HFFc6 (cell line): ENCODE measurements at regions not wholly inside any gene's neighbourhood (a gene's known extent, or its start where the extent isn't known, plus 50 kb on each side); places are given as distances from the start of the nearest gene placed in this dataset.
"Not testable (repeated sequence)": the region's sequence is repeated elsewhere in the genome, so short reads cannot be mapped to it uniquely, and the experiment has no call there.

Experiments used
- DNase-seq: peaks from one replicate; pipeline ENCODE4 v3.0.0-alpha.2; 2018
- H3K27ac Mint-ChIP-seq: 2 replicates; pipeline ENCODE4 v1.8.0; 2020; ENCODE audit warnings: mild to moderate bottlenecking, mixed read lengths
- H3K27me3 Mint-ChIP-seq: 2 replicates; pipeline ENCODE4 v1.8.0; 2021; ENCODE audit warnings: mild to moderate bottlenecking, moderate library complexity, mixed read lengths; ENCODE audit not compliant: insufficient read depth
- H3K36me3 Mint-ChIP-seq: 2 replicates; pipeline ENCODE4 v1.8.0; 2021; ENCODE audit warnings: low read depth, mixed read lengths
- H3K4me1 Mint-ChIP-seq: 2 replicates; pipeline ENCODE4 v1.8.0; 2020; ENCODE audit warnings: low read depth, mixed read lengths
- H3K4me3 Mint-ChIP-seq: 2 replicates; pipeline ENCODE4 v1.8.0; 2020; ENCODE audit warnings: mild to moderate bottlenecking, moderate library complexity, mixed read lengths
- H3K9me3 Mint-ChIP-seq: 2 replicates; pipeline ENCODE4 v1.8.0; 2020; ENCODE audit warnings: mild to moderate bottlenecking, mixed read lengths
- CTCF ChIP-seq: fragments of 200-600 bp; sonication (generic); IDR thresholded peaks from 2 replicates; pipeline ENCODE4 v1.5.0; 2021; ENCODE audit warnings: antibody characterized with exemption, mild to moderate bottlenecking

- DNase-seq: no peak
- Mint-ChIP-seq H3K9me3 (no peaks in the 10 kb centered on the region; the same call in 1 of the 2 replicates), H3K27ac (no peak overlapping the region), H3K27me3 (no peaks in the 10 kb centered on the region), H3K4me3 (no peak overlapping the region), H3K4me1 (peaks cover 12% of the 10 kb centered on the region), H3K36me3 (no peaks in the 10 kb centered on the region; the same call in 1 of the 2 replicates)
- TF ChIP-seq CTCF: no peak
Measured at GRCh38 chrX:40853816-40854123, 118.4 kb upstream of the MED14 start.

- no peaks in the 10 kb centered on the region for H3K27me3 Mint-ChIP-seq
- DNase-seq: no peak
- no peaks in the 10 kb centered on the region; the same call in 1 of the 2 replicates for H3K36me3 Mint-ChIP-seq
- no peak for TF ChIP-seq CTCF
- no peaks in the 10 kb centered on the region; the same call in 1 of the 2 replicates for H3K9me3 Mint-ChIP-seq
- H3K4me1 Mint-ChIP-seq: peaks cover 10% of the 10 kb centered on the region
- no peak overlapping the region for H3K27ac Mint-ChIP-seq
- no peak overlapping the region for H3K4me3 Mint-ChIP-seq
Measured at GRCh38 chrX:40854242-40854641, 118.9 kb upstream of the MED14 start.

- H3K9me3 Mint-ChIP-seq: no peaks in the 10 kb centered on the region; the same call in 1 of the 2 replicates
- no peak overlapping the region for H3K27ac Mint-ChIP-seq
- H3K4me3 Mint-ChIP-seq: no peak overlapping the region
- H3K36me3 Mint-ChIP-seq: no peaks in the 10 kb centered on the region
- H3K27me3 Mint-ChIP-seq: no peaks in the 10 kb centered on the region; the same call in 1 of the 2 replicates
- peak; percentile 18 for DNase-seq
- H3K4me1 Mint-ChIP-seq: no peaks in the 10 kb centered on the region
- no peak for TF ChIP-seq CTCF
Measured at GRCh38 chrX:40855411-40855810, 120.1 kb upstream of the MED14 start.

GRCh38 chrX:40855932-40856515, 120.7 kb upstream of the MED14 start:
- TF ChIP-seq CTCF: no peak
- H3K36me3 Mint-ChIP-seq: no peaks in the 10 kb centered on the region
- H3K4me3 Mint-ChIP-seq: no peak overlapping the region
- no peaks in the 10 kb centered on the region; the same call in 1 of the 2 replicates for H3K27me3 Mint-ChIP-seq
- no peaks in the 10 kb centered on the region for H3K4me1 Mint-ChIP-seq
- no peak for DNase-seq
- no peaks in the 10 kb centered on the region; the same call in 1 of the 2 replicates for H3K9me3 Mint-ChIP-seq
- H3K27ac Mint-ChIP-seq: no peak overlapping the region

GRCh38 chrX:40861952-40862554, 126.7 kb upstream of the MED14 start:
- DNase-seq, H3K4me3 Mint-ChIP-seq, H3K9me3 Mint-ChIP-seq, H3K27me3 Mint-ChIP-seq, H3K27ac Mint-ChIP-seq, H3K36me3 Mint-ChIP-seq: not testable (repeated sequence)
- peaks cover 29% of the 10 kb centered on the region for H3K4me1 Mint-ChIP-seq

GRCh38 chrX:40863260-40863659, 127.9 kb upstream of the MED14 start:
- H3K36me3 Mint-ChIP-seq, H3K9me3 Mint-ChIP-seq, DNase-seq, H3K27me3 Mint-ChIP-seq, H3K4me3 Mint-ChIP-seq, H3K27ac Mint-ChIP-seq: not testable (repeated sequence)
- peaks cover 36% of the 10 kb centered on the region for H3K4me1 Mint-ChIP-seq
